ENCODE measurements at regions not wholly inside any gene's neighbourhood (a gene's known extent, or its start where the extent isn't known, plus 50 kb on each side); places are given as distances from the start of the nearest gene placed in this dataset.

DNA sequence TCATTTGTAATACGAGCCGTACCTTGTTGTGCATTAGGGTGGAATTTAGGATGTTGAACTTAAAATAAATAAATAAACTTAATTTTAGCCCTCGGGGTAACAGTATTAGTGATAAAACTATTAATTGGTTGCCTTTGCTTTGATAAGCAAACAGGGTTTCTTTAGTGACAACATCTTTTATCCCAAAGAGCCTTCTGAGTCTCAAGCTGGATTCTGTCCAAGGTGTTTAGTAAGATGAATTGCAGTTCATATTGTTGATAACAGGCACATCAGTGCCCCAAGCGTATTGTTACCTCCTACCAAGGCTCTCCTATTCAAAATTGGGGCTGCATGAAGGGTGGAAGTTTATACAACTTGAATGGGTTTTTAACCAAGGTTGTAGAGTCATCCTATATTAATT is 144.4 kb upstream of the CELF2 start:
- 6% methylated on average over 4 of the region's 4 CpGs for WGBS (ENCODE audit: missing lambda C conversion rate)
- ChIA-PET POLR2A (no interaction called here), CTCF (no interaction called here)
- H3K27ac ChIP-seq: no peak overlapping the region
- no peak for TF ChIP-seq CHD4 (IDR thresholded peaks at IDR 0.05; ENCODE audit: borderline replicate concordance)
- TF ChIP-seq CEBPB (IDR thresholded peaks at IDR 0.05): no peak
- no peak for TF ChIP-seq ZC3H11A (IDR thresholded peaks at IDR 0.05)
- TF ChIP-seq POLR2A (IDR thresholded peaks at IDR 0.05; ENCODE audit: low read length): no peak
- no peak for TF ChIP-seq HOXB13 (CRISPR knock-in tag; IDR thresholded peaks at IDR 0.05; ENCODE audit: low read depth)
- TF ChIP-seq, protein P1, sequence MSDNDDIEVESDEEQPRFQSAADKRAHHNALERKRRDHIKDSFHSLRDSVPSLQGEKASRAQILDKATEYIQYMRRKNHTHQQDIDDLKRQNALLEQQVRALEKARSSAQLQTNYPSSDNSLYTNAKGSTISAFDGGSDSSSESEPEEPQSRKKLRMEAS (IDR thresholded peaks at IDR 0.05): no peak
- no peak for TF ChIP-seq ZFP36 (IDR thresholded peaks at IDR 0.05; ENCODE audit: borderline replicate concordance, partially characterized antibody)
- no peak for TF ChIP-seq MAFK (IDR thresholded peaks at IDR 0.05; ENCODE audit: partially characterized antibody)
- TF ChIP-seq JUN (IDR thresholded peaks at IDR 0.05): no peak
- no peak for TF ChIP-seq RFX5 (IDR thresholded peaks at IDR 0.05)
- no peak for TF ChIP-seq NFE2L2 (conservative IDR thresholded peaks at IDR 0.05; ENCODE audit: low read length)
- no peak for TF ChIP-seq HOXB5 (CRISPR knock-in tag; IDR thresholded peaks at IDR 0.05)
- TF ChIP-seq, protein P2, sequence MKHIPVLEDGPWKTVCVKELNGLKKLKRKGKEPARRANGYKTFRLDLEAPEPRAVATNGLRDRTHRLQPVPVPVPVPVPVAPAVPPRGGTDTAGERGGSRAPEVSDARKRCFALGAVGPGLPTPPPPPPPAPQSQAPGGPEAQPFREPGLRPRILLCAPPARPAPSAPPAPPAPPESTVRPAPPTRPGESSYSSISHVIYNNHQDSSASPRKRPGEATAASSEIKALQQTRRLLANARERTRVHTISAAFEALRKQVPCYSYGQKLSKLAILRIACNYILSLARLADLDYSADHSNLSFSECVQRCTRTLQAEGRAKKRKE (CRISPR knock-in tag; IDR thresholded peaks at IDR 0.05; ENCODE audit: low read depth): no peak
- TF ChIP-seq NR3C1 (IDR thresholded peaks at IDR 0.05): no peak
- TF ChIP-seq CBX8 (IDR thresholded peaks at IDR 0.05): no peak
- TF ChIP-seq MYC (IDR thresholded peaks at IDR 0.05; ENCODE audit: borderline replicate concordance, low read length): no peak
- TF ChIP-seq GATA3 (IDR thresholded peaks at IDR 0.05; ENCODE audit: borderline replicate concordance): no peak
- no peak for TF ChIP-seq EHF (CRISPR knock-in tag; IDR thresholded peaks at IDR 0.05)
- no peaks in the 10 kb centered on the region for H3K4me1 ChIP-seq
- no peaks in the 10 kb centered on the region for H3K9me3 ChIP-seq
- no peak for DNase-seq (ENCODE audit: low read depth in 1 of 2, low spot score in 1 of 2)
- H3K4me3 ChIP-seq: no peak overlapping the region
- ATAC-seq: no peak
- H3K4me2 ChIP-seq: no peak overlapping the region
- no peak for FAIRE-seq

DNA sequence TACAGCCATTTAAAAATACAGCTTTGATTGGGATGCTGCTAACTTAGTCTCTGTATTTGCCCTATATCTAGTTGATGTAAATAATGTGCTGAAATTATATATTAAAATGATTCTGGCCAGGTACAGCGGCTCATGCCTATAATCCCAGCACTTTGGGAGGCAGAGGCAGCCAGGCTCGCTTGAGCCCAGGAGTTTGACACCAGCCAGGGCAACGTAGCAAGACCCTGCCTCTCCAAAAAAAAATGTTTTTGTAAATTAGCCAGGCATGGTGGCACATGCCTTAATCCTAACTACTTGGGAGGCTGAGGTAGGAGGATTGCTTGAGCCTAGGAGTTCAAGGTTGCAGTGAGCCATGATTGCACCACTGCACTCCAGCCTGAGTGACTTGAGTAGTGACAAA is 143.8 kb upstream of the CELF2 start:
- ATAC-seq (no peak), FAIRE-seq (no peak), DNase-seq (ENCODE audit: low read depth in 1 of 2, low spot score in 1 of 2) (no peak)
- POLR2A ChIA-PET: no interaction called here
- Histone ChIP-seq H3K27ac (no peak overlapping the region), H3K4me3 (no peak overlapping the region), H3K9me3 (no peaks in the 10 kb centered on the region), H3K4me1 (no peaks in the 10 kb centered on the region), H3K4me2 (no peak overlapping the region)
- 4% methylated on average over 3 of the region's 3 CpGs for WGBS (ENCODE audit: missing lambda C conversion rate)
- TF ChIP-seq MAFK (IDR thresholded peaks at IDR 0.05; ENCODE audit: partially characterized antibody): no peak
- TF ChIP-seq HOXB5 (CRISPR knock-in tag; IDR thresholded peaks at IDR 0.05): no peak
- no peak for TF ChIP-seq SMC3 (IDR thresholded peaks at IDR 0.05)
- TF ChIP-seq PHF8 (IDR thresholded peaks at IDR 0.05; ENCODE audit: borderline replicate concordance, low read depth): no peak
- TF ChIP-seq POLR2A (IDR thresholded peaks at IDR 0.05; ENCODE audit: low read length): no peak
- no peak for TF ChIP-seq MAZ (IDR thresholded peaks at IDR 0.05; ENCODE audit: borderline replicate concordance, low read depth, low read length)
- TF ChIP-seq HMGXB4 (CRISPR knock-in tag; IDR thresholded peaks at IDR 0.05; ENCODE audit: borderline replicate concordance): no peak
- TF ChIP-seq HOXA7 (CRISPR knock-in tag; IDR thresholded peaks at IDR 0.05): no peak
- TF ChIP-seq, protein P1 (IDR thresholded peaks at IDR 0.05): no peak
- TF ChIP-seq JUNB (IDR thresholded peaks at IDR 0.05): no peak
- TF ChIP-seq NPAS2 (CRISPR knock-in tag; IDR thresholded peaks at IDR 0.05; ENCODE audit: borderline replicate concordance): no peak
- no peak for TF ChIP-seq EHF (CRISPR knock-in tag; IDR thresholded peaks at IDR 0.05)
- TF ChIP-seq CBX2 (IDR thresholded peaks at IDR 0.05; ENCODE audit: borderline replicate concordance, low read depth): no peak
- TF ChIP-seq HES2 (IDR thresholded peaks at IDR 0.05): no peak
- TF ChIP-seq ZSCAN20 (CRISPR knock-in tag; IDR thresholded peaks at IDR 0.05): no peak
- TF ChIP-seq HDAC2 (IDR thresholded peaks at IDR 0.05): no peak
- TF ChIP-seq NFE2L2 (conservative IDR thresholded peaks at IDR 0.05; ENCODE audit: low read length): no peak
- CTCF ChIA-PET: no interaction called here
